ENCODE measurements at regions not wholly inside any gene's neighbourhood (a gene's known extent, or its start where the extent isn't known, plus 50 kb on each side); places are given as distances from the start of the nearest gene placed in this dataset.
A peak's percentile ranks its signal among the peaks of the same experiment; 100 is the strongest.

DNA sequence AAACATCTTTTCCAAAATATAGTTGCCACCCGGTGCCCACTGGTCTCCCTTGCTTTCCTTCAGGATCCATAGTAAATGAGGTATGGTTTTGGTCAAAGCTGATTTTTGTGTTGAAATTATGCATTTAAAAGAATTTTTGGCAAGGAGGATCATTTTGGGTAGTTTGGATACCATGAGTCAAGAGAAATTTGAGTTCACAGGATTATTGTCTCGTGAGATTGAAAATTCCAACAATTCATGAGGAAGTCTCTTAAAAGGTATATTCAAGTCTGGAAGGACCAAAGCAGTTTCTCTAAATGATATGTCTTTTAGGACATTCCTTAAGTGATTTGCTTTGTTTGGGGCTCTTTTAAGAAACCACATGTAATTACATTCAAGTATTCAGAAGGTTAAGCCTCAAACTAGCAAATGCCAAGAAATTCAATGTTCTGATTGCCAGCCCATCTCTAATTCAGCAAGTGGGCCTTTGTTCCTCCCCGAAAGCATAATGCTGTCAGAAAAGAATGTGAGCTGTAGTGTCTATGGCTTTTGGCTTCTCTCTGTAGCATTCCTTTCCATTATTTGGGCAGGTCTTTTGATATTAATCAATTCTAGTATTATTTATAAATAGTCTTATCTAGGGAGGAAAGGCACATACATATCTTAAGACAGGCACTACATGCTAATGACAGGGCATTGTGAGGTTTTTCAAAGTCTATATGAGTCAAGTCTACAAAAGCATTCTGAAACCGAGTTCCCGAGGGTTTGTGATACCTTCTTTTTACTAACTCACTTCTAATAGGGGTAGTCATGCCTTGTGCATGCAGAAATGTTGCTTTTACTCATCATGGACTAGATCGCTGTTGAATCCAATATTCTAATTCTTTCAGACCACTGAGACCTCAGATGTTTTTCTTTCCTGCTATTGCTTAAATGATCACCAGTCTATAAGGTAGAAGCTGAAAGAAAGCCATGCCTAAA, 453.9 kb downstream of the ENC1 start:
- DNase-seq = no peak

DNA sequence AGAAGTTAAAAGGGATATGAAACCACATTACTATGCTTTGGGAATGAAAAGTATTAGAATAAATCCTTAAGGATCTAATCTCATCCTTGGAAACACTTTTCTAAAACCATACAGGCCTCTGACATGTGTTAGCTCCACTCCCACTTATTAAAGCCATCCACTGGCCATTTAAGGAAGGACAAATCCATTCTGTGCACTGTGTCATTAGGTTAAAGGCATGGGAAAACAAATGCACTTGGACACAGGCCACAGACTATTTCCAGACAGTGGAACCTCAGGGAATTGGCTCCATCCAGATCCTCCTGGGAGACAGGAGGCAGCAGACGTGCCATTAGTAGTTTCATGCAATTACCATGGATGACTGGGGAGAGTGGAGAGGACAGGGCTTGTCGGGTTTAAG, 454.9 kb downstream of the ENC1 start:
- no peak for DNase-seq

DNA sequence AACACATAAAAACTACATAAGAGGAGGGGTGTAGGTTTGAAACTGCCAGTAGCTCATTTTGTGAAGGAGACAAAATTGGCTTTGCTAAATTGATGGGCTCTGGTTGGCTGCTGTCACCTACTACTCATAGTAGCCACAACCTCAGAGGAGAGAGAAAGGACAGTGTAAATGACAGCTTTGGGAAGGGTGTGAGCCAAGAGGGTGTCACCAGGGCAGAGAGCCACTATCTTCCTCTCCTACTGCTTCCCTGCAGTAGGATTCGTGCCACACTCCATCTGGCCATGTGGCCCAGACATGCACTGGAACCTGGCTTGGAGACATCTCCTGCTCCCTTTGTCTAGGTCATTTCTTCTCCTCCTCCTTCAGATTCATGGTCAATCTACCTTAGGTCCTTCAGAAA, 455.9 kb downstream of the ENC1 start:
- DNase-seq = no peak

DNA sequence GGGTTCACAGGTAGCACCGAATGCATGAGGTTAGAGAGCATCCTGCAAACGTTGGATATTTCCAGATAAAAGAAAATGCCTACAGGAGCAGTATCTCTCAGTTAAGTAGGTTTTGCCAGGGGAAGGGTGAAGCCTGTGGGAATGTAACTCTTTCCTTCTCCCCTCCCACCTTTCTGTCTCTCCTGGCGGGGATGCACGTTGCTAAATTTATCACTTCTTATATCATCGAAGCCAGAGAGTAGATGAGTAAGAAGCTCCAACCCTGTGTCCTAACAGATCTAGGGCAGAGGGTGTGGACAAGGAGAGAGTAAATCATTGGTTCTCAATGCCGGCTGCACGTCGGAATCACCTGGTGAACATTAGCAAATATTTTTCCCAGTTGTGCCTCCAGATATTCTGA, 457.5 kb downstream of the ENC1 start:
- no peak for DNase-seq

DNA sequence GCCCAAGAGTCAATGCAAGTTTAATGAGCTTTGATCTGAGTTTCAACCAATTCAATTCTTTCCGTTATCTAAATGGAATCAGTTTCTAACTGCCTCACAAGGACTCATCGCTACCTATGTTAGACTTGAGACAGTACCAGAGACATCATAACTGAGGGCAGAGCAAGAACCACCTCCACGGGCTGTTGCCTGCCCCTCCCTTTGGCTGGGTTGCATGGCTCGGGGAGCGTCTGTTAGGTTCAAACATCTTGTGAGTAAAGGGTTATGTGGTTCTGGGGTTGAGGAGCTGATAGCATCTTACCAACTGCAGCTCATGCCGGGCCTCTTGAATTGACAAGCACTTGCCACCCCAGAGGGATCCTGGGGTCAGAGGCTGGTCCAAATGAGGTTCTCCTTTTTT, 457.9 kb downstream of the ENC1 start:
- DNase-seq = no peak

DNA sequence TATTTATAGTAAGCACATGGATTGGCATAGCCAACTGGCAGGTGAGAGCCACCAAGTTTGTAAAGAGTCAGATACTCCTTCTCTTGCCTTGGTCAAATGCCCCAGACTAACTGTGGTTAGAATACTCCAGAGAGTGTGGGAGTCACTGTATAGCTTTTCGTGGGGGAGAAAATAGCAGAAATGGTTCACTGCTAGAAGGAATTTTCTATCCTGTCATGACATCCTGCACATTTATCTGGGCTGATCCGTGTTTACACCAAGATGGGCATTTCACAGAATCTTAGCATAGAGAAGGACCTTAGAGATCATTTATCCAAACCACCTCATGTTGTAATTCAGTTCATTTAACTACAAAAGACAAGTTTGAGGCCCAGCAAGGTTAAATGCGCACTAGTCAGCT, 460.8 kb downstream of the ENC1 start:
- DNase-seq = no peak

DNA sequence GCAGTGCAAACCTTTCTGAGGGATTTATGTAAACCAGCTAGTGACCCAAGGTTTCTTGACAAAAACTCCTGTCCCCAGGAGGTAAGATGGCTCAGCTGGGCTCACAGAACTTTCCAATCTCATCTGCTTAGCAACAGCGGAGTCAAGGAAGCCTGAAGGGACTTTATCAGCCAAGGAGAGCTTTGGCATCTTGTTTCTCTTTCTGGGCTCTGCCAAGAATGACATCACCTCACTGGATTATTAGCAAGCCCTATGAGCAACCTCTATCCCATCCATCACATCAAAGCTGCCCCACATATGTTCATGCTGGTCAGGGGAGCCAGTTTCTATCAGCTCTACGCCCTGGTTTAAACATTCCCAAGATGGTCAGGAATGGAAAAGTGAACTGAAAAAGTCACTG, 461.3 kb downstream of the ENC1 start:
- DNase-seq = no peak

DNA sequence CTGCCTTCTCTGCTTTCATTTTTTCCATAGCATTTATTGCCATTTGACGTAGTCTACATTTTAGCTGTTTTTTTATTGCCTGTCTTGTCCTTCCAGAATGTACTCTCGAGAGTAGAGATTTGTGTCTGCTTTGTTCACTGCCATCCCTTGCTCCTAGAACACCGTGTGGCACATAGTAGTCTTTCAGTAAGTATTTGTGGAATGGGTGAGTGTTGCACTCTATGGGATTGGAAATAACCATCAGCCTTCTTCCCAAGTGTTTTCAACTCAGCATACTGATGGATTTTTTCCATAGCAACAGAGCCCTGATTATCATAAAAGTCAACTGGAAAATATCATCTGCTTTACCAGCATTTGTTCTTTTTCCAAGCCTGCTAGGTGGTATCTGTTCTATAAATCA, 462.6 kb downstream of the ENC1 start:
- DNase-seq = no peak

DNA sequence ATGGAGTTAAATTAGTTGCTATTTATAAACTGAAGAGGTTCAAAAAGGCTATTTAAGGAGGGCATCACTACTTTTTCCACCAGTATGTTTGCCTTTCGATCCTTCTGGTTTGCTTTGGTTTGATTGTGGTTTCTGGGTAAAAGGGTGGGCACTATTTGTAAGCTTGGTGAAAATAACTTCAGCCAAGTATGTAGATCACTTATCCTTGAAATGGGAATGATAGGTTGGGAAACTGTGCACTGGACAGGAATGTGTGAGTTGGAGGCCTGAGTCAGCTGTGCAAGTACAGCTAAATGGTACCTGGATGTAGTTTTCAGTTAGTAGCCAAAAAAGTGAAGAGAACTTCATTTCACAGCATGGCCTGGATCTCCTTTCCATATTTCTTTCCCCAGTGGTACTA, 466.2 kb downstream of the ENC1 start:
- no peak for DNase-seq

DNA sequence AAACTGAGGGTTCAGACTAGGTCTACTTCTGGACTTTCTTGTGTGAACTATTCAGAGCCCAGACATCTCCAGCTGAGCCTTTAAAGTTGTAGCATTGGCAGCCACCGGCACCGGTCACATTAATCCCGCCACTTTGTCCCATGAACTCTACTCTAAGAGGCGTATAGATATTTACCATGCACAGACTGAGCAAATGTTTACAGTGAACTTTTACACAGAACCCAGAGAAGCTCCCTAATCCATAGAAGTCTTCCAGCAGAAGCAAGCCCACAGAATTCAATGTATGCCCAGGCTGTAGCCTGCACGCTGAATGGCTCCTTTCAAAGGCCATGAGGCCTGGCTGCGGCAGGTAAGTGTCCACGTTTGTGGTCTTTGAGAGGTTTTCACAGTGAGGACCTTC, 466.9 kb downstream of the ENC1 start:
- DNase-seq = no peak

DNA sequence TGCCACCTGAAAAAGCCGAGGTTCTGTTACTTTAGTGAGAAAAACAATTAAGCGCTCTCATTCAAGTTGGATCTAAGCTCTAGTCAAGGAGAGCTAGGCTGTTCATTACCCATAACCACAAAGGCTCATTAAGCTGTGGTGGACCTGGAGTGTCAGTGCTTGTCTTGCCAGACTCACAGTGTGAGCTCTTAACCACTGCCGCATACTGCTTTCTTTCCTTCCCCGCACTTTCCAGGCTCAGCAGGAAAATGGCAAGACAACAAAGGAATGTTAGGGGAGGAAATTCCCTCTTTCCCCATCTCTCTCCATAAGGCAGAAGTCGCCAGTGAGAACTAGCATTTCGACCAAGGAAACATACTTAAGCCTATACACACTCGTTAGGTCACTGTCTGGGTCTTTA, 467.3 kb downstream of the ENC1 start:
- no peak for DNase-seq

DNA sequence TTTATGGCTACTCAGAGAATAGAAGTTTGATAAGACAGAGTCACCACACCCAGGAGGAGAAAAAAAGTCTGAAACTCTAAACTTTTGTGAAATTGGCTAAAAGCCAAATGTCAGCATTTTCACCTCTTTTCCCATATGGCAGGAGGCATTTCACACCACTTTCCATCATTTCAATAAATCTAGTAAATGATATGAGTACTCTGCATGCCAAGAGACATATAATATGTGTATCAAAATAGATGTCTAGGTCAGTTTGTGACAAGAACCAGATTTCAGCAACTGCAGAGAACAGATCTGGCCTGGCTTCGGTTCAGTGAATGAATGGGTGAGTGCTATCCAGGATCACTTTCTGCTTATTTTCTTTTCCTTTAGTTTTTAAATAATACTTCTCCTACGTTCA, 470.8 kb downstream of the ENC1 start:
- DNase-seq = peak; percentile 33

DNA sequence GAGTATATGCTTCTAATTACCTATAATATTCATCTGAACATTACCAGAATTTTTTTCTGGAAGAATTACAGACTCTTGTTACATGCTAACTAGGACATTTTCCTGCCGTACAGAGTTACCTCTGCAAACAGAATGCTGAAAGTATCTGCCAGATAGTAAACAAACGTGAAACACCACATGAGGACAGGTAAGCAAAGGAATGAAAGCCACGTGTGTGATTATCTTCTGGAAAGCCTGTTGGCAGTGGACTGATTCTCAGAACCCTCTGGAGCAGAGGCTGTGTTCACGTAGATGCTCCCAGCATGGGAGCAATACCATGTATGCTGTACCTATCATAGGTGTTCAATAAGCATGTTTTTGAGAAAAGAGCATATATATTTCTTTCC, 472.6 kb downstream of the ENC1 start:
- DNase-seq = no peak

DNA sequence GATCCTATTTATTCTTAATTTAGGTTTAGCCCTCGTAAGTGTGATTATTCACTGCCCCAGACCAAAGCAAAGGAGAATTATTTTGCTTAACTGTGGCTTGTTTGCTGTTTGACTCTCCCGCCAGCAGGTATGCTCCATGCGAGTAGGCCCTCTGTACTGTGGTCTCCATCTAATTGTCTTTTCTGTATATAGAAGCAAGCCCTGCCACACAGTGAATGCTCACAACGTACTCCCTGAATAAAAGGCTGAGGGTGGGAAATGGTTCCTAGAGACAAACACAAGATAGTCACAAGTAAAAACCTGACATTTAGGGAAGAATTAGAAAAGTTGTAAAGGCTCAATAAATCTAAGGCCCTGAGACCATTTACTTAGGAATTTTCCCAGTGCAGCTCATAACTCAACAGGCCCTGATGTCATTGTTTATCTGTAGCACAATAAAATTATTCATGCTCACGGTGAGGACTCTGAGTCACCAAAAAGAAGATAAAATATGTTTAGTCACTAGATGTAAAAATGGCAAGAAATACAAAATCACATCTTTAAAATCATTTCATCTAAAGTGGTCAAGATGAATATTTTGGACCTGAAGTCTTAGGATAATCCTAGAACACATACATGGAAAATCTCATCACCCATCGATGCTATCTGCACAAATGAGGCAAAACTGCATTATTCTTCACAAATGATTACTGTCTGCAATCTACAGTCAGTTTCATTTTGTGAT, 473.2 kb downstream of the ENC1 start:
- no peak for DNase-seq

DNA sequence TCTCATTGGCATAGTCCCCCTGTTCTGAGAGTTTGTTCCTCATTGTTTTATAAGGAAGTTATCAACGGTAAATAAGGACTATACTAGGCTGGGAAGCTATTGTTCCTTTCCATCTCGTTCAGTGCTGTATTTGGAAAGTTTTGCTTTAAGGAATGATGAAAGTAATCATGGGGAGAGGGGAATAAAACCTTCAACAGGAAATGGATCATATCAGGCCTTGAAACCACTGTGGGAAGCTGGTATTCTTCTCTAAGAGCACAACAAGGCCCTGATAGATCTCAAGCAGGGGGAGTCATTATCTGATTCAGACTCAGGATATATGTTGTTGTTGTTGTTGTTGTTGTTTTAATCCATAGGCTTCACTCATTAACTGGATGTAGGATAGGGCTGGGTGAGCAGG, 474.5 kb downstream of the ENC1 start:
- no peak for DNase-seq

DNA sequence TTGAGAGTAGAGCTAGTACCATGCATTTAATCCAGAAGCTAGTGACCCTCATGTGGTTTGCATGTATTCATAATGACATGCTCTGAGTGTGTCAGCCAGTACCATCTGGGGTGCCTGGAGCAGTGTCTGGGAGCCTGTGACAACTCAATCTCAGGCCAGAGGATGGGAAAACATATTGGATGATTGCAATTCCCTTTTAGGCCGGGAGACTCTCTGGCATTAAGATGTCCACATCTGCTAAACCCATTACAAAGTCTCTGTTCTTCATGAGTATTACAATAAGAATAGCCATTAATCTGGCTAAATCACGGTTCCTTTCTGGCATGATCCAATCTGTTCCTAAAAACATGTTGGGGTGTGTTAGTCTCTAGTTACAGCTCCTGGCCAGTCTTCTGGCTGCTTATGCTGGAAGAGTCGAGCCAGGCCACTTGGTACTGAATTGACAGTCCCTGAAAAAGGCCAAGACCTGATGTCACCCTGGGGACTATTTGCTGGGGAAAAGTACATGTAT, 475.7 kb downstream of the ENC1 start:
- DNase-seq = no peak

DNA sequence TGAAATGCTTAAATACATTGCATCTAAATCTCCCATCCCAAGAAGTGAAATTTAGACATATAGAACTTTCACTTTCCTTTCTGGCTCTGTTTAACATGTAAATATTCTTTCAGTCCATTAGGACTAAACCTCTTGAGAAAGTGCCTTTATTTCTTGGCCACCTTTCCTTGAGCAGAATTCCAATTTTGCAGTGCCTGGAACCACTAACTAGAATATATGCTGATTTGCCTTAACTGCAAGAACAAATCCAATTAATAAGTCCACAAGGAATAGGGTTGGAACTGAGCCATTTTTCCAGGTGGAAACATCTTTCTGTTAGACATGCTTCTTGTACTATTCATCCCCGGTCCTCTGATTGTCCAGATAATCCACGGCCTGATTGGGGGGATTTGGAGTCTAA, 478.0 kb downstream of the ENC1 start:
- no peak for DNase-seq

DNA sequence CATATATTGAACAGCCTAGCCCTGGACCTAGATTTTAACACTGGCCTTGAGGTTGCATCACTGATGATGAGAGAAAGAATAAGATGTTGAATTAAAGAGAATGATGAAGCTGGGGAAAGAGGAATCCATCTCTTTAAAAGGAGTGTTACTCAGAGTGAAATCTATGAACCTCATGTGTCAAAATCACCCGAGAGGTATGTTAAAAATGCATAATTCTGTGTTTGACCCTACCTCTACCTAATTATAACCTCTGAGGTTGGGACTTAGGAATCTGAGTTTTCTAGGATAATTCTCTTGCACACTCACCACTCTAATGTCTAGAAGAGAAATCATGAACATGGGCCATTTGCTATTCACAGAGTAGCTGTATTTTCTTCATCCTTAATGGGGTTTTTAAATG, 479.4 kb downstream of the ENC1 start:
- no peak for DNase-seq

DNA sequence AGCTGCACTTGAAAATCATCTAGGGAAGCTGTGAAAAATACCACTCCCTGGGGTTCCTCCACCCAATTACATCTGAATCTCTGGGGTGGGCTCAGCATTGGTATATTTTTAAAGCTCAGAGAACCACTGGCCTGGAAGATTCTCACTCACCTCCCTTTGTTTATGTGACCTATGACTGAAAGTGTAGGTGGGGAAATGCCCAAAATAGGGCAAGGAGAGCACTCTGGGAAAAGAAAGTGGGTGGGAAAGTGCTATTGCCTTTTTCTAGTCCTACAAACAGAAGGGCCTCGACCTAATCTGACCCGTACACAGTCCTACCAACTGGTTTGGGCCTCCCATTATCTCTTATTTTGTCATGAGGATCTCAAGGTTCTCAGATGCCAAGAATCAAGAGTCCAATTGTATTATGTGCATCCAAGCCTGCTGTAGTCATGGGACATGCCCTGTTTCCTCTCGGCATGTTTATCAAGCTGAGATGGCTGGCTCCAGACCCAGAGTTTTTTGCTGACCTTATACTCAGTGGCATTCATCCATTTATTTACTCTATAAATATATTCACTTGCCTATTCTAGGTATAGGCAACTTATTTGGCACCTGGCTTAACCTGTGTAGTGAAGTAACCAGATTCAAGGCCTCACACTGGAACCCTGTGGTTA, 483.7 kb downstream of the ENC1 start:
- no peak for DNase-seq

DNA sequence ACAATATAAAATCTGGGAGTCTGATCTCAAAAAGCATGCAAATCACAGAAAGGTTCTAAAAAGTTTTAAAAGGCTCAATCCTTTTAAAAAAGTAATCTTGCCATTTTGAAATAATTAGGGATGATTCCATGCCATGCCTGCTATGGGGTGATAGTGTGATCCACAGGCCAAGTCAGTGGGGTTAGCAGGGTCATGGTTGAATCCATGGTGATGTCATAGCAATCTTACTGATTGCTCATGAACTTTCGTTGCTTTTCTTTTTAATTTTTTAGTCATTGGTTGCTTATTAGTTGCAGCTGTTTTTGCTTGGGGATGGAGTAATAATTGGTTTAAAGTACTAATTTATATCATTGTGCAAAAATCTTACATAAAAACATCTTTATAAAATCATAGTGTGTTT, 485.0 kb downstream of the ENC1 start:
- DNase-seq = no peak

DNA sequence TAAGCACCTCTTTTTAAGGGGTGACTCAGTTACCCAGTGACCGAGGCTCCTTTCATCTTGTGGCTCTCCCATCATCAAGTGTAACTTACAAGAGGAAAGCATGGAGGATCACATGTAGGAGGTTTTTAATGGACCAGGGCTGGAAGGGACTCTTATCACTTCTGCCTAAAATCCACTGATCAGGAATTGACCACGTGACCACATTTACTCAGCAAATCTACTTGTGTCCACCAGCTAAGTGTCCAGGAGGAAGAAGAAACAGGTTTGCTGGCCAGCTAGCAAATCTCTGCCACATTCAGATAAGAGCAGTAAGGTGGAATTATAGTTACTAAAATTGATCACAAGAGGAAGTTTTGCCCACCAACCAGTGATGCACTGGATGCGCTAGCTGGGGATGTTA, 486.0 kb downstream of the ENC1 start:
- DNase-seq = no peak

DNA sequence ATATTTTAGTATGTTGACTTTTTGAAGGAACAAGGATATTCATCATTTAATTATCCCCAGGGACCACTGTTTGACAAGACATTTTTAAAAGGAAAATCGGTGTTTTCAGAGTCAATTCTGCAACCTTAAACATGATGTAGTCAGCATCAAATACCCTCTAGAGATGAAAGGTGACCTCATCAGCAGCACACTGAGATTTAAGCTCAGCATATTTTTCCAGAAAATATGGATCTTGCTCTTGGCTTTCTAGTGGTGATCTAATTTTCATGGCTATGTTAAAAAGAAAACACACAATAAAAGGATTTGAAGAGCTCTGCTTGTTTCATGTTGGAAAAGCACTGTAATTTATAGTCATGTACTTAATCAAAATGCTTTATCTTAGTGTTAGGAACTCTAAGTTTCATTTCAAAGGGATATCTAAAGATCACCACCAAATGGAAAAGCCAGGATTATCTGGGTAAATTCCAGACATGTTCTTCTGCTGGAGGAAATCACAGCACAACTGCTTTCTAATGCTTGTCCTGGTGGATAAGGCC, 487.2 kb downstream of the ENC1 start:
- DNase-seq = no peak

All from left kidney (tissue), 1 donor.